HG02840 (cell line): ENCODE measurements at regions not wholly inside any gene's neighbourhood (a gene's known extent, or its start where the extent isn't known, plus 50 kb on each side); places are given as distances from the start of the nearest gene placed in this dataset.

Experiments used
- ATAC-seq: cut with Tn5 transposase; IDR thresholded peaks from one replicate; pipeline ENCODE4 v1.9.1; 2021; ENCODE audit warnings: mild to moderate bottlenecking, moderate library complexity, moderate number of reproducible peaks; ENCODE audit not compliant: unreplicated experiment, low FRiP score

- no peak for ATAC-seq
Measured at GRCh38 chr14:40317690-40318089, 885.5 kb upstream of the FBXO33 start.

- no peak for ATAC-seq
Measured at GRCh38 chr14:40312296-40312695, 880.1 kb upstream of the FBXO33 start.

GRCh38 chr14:40309124-40309523, 876.9 kb upstream of the FBXO33 start:
- no peak for ATAC-seq

GRCh38 chr14:40308240-40308639, 876.0 kb upstream of the FBXO33 start:
- no peak for ATAC-seq

- ATAC-seq, result no peak
Measured at GRCh38 chr14:40296821-40297220, 864.6 kb upstream of the FBXO33 start.

GRCh38 chr14:40292664-40293063, 860.4 kb upstream of the FBXO33 start:
- no peak for ATAC-seq

GRCh38 chr14:40282196-40282595, 850.0 kb upstream of the FBXO33 start:
- no peak for ATAC-seq

- ATAC-seq, result no peak
Measured at GRCh38 chr14:40280652-40281051, 848.4 kb upstream of the FBXO33 start.

- no peak for ATAC-seq
Measured at GRCh38 chr14:40273417-40273816, 841.2 kb upstream of the FBXO33 start.

- no peak for ATAC-seq
Measured at GRCh38 chr14:40271480-40271879, 839.2 kb upstream of the FBXO33 start.

GRCh38 chr14:40269436-40269835, 837.2 kb upstream of the FBXO33 start:
- ATAC-seq, result no peak

GRCh38 chr14:40268236-40268635, 836.0 kb upstream of the FBXO33 start:
- ATAC-seq, result no peak

GRCh38 chr14:40265096-40265495, 832.9 kb upstream of the FBXO33 start:
- no peak for ATAC-seq

GRCh38 chr14:40252817-40253447, 820.7 kb upstream of the FBXO33 start:
- ATAC-seq, result no peak

GRCh38 chr14:40248671-40249070, 816.4 kb upstream of the FBXO33 start:
- ATAC-seq, result no peak

GRCh38 chr14:40240245-40240859, 808.1 kb upstream of the FBXO33 start:
- no peak for ATAC-seq

GRCh38 chr14:40232302-40232701, 800.1 kb upstream of the FBXO33 start:
- ATAC-seq, result no peak

- ATAC-seq, result no peak
Measured at GRCh38 chr14:40229676-40230075, 797.4 kb upstream of the FBXO33 start.

GRCh38 chr14:40222996-40223395, 790.8 kb upstream of the FBXO33 start:
- ATAC-seq, result no peak

- ATAC-seq, result no peak
Measured at GRCh38 chr14:40221428-40221827, 789.2 kb upstream of the FBXO33 start.

- no peak for ATAC-seq
Measured at GRCh38 chr14:40219032-40219431, 786.8 kb upstream of the FBXO33 start.

GRCh38 chr14:40218282-40218941, 786.2 kb upstream of the FBXO33 start:
- ATAC-seq, result no peak
